ENCODE measurements at regions not wholly inside any gene's neighbourhood (a gene's known extent, or its start where the extent isn't known, plus 50 kb on each side); places are given as distances from the start of the nearest gene placed in this dataset.

DNA sequence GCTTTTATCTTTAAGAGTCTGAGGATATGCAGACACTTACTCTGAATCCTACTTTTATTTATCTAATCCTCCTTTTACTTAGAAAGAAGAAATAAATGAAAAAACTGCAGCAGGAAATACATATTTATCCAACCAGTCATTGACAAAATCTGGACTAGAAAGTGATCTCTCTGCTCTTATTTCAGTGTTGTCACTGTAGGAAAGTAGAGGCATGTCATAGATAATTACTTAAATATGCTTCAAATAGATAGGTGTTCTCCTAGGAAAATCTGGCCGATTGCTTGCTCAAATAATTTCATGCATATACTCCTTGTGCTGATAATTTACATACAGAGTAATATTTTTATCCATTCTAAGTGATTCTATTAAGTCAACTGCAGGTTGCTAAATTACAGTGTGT lies 2001.9 kb upstream of the C9orf72 start:
- TF ChIP-seq POLR2A (IDR thresholded peaks at IDR 0.05) (no peak), CTCF (IDR thresholded peaks at IDR 0.05) (no peak)

All from thyroid gland (tissue), 4 donors.